ENCODE measurements at regions not wholly inside any gene's neighbourhood (a gene's known extent, or its start where the extent isn't known, plus 50 kb on each side); places are given as distances from the start of the nearest gene placed in this dataset.

GRCh38 chr12:75642226-75642625 lies 130.8 kb upstream of the KRR1 start:
- Histone ChIP-seq H3K4me3 (no peak overlapping the region), H3K36me3 (no peaks in the 10 kb centered on the region), H3K27ac (no peak overlapping the region), H3K4me1 (no peaks in the 10 kb centered on the region), H3K27me3 (no peaks in the 10 kb centered on the region), H3K9me3 (no peaks in the 10 kb centered on the region)
- DNase-seq (ENCODE audit: low spot score in 2 of 2), result no peak
- 17 to 19% methylated on average over 1 of the region's 1 CpG for WGBS, 2 donors
- TF ChIP-seq POLR2A (IDR thresholded peaks at IDR 0.05) (no peak), EP300 (IDR thresholded peaks at IDR 0.05) (no peak), CTCF (IDR thresholded peaks at IDR 0.05) (no peak)

DNA sequence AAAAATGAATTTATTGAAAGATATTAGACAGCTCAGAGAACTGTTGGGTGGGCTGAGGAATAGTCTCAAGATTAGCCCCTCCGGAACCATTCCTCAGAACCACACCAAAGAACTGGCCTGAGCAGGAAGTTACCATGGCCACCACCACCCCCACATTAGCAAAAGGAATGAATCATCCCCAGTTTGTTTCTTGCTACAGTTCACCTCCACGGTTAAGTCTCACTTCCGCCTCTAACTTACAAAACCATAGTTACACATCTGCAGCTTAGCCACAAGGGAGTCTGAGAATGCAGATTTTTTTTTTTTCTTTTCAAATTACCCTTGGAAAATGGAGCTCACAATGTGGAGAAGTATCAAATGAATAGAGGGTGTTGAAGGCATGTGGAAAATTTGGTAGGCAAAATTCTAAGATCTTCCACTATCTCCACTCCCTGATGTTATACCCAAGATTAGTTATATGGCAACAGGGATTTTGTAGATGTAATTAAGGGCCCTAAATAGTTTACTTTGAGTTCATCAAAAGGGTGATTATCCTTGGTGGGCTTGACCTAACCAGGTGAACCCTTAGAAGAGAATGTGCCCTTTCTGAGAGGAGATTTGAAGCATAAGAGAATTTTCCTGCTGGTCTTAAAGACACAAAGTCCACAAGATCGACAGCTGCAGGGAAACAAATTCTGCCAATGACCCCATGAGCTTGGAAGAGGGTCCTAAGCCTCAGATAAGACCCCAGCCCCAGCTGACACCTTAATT lies 129.8 kb upstream of the KRR1 start:
- 49 to 57% methylated on average over 4 of the region's 4 CpGs for WGBS, 2 donors
- DNase-seq (ENCODE audit: low spot score in 2 of 2), result no peak
- Histone ChIP-seq H3K27me3 (no peaks in the 10 kb centered on the region), H3K36me3 (no peaks in the 10 kb centered on the region), H3K27ac (no peak overlapping the region), H3K9me3 (no peaks in the 10 kb centered on the region), H3K4me1 (no peaks in the 10 kb centered on the region), H3K4me3 (no peak overlapping the region)
- TF ChIP-seq POLR2A (IDR thresholded peaks at IDR 0.05), result no peak
- TF ChIP-seq CTCF (IDR thresholded peaks at IDR 0.05), result no peak

DNA sequence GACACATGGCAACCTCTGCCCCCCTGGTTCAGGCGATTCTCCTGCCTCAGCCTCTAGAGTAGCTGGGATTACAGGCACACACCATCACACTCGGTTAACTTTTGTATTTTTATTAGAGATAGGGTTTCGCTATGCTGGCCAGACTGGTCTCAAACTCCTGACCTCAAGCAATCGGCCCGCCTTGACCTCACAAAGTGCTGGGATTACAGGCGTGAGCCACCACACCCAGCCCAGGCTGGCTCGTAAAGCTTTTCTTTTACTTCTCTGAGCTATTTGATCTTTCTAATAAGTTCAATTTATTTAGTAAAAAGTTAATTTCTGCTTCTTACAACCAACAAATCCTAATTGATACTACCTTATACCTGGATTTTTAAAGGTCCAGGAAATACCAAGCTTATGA lies 127.4 kb upstream of the KRR1 start:
- Histone ChIP-seq H3K27me3 (no peaks in the 10 kb centered on the region), H3K9me3 (no peaks in the 10 kb centered on the region), H3K36me3 (no peaks in the 10 kb centered on the region), H3K4me3 (no peak overlapping the region), H3K27ac (no peak overlapping the region), H3K4me1 (no peaks in the 10 kb centered on the region)
- 76 to 77% methylated on average over 7 of the region's 7 CpGs for WGBS, 2 donors
- TF ChIP-seq POLR2A (IDR thresholded peaks at IDR 0.05) (no peak), CTCF (IDR thresholded peaks at IDR 0.05) (no peak), EP300 (IDR thresholded peaks at IDR 0.05) (no peak)
- no peak for DNase-seq (ENCODE audit: low spot score in 2 of 2)

DNA sequence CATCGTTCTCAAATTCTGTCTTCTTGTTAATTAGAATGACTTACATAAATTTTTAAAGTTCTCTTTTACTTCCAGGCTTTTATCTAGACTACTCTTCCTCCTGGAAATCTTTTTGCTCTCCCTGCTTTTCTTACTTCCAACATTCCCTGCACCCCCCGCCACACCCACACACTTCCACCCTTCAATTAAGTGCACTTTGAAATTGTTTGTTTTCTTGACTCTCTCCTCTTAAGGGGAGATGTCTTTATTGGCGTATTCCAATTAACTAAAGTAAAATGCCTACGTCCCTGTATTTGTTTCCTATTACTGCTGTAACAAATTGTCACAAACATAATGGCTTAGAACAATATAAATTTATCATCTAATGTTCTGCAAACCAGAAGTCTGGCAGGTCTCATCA lies 125.2 kb upstream of the KRR1 start:
- H3K36me3 ChIP-seq, result no peaks in the 10 kb centered on the region
- DNase-seq (ENCODE audit: low spot score in 2 of 2), result no peak
- H3K4me3 ChIP-seq, result no peak overlapping the region
- no peaks in the 10 kb centered on the region for H3K9me3 ChIP-seq
- H3K27me3 ChIP-seq, result no peaks in the 10 kb centered on the region
- 88 to 91% methylated on average over 4 of the region's 4 CpGs for WGBS, 2 donors
- H3K4me1 ChIP-seq, result peaks cover 0 to 4% (median 0%) of the 10 kb centered on the region in 4 donors
- no peak overlapping the region for H3K27ac ChIP-seq
- TF ChIP-seq EP300 (IDR thresholded peaks at IDR 0.05), result no peak
- no peak for TF ChIP-seq CTCF (IDR thresholded peaks at IDR 0.05)
- no peak for TF ChIP-seq POLR2A (IDR thresholded peaks at IDR 0.05)

DNA sequence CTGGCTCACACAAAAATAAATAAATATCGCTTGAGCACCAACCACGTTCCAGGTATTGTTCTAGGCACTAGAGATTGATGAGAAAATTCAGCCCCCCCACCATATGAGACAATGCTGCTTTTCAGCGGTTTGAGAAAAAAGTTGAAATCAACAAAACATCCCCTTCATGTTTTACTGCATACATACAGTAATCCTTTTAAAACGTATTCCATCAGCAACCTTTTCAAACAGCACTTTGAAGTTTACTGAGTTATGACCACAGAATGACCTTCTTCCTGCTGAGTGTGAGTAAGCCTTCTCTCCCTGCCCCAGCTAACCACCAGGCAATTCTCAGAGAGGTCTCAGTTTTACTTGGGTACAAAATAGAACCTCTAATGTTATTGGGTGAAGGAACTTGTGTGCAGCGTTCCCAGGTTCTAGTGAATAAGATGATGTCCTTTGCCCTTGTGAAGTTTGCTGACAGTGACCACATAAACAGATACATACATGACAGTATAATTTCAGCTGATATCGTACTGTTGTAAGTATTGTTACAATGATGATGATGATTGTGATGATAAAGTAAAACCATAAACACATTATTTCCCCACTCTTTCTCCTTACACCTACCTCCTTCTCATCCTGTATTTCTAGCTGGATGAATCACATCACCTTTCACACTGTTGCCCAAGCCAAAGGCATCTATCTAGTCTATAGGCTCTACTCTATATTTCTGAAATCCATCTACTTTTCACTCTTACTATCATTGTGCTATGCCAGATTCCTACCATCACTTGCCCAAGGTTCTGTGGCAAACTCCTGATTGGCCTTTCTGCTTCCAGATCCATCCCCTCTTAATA lies 124.4 kb upstream of the KRR1 start:
- TF ChIP-seq CTCF (IDR thresholded peaks at IDR 0.05), result no peak
- no peak for TF ChIP-seq EP300 (IDR thresholded peaks at IDR 0.05)
- TF ChIP-seq POLR2A (IDR thresholded peaks at IDR 0.05), result no peak
- 53 to 64% methylated on average over 6 of the region's 6 CpGs for WGBS, 2 donors

More for the DNA sequence above, 124.4 kb upstream of the KRR1 start:
- H3K9me3 ChIP-seq, result no peaks in the 10 kb centered on the region
- H3K27me3 ChIP-seq, result no peaks in the 10 kb centered on the region
- no peaks in the 10 kb centered on the region for H3K36me3 ChIP-seq
- H3K27ac ChIP-seq, result no peak overlapping the region
- H3K4me1 ChIP-seq, result peaks cover 0 to 4% (median 0%) of the 10 kb centered on the region in 4 donors
- no peak for DNase-seq (ENCODE audit: low spot score in 2 of 2)
- H3K4me3 ChIP-seq, result no peak overlapping the region
